PC-3 (cell line): ENCODE measurements at regions not wholly inside any gene's neighbourhood (a gene's known extent, or its start where the extent isn't known, plus 50 kb on each side); places are given as distances from the start of the nearest gene placed in this dataset.

Experiments used
- ATAC-seq: fragments of 200-7000 bp; cut with Tn5 transposase; 2 replicates; pipeline ENCODE4 v1.9.1; 2020; ENCODE audit warnings: mild to moderate bottlenecking, moderate library complexity
- BruUV-seq: library from RNA; stranded (reverse); fragments of 400-500 nt; replicated peaks from 2 replicates; lab custom pipeline; 2021; lab: Mats Ljungman, UMichigan
- CTCF ChIA-PET: fragments of 300-600 bp; sonication (Branson Sonifier 250); formaldehyde crosslinking; loops from one replicate; lab custom pipeline; 2022; ENCODE audit warnings: antibody characterized with exemption; lab: Charles Lee
- POLR2A ChIA-PET: fragments of 300-600 bp; sonication (Branson Sonifier 250); formaldehyde crosslinking; loops from one replicate; lab custom pipeline; 2022; ENCODE audit warnings: antibody characterized with exemption; ENCODE audit not compliant: unreplicated experiment; lab: Charles Lee
- DNase-seq: peaks from one replicate; pipeline ENCODE4 v3.0.0-alpha.2; 2015
- H2AFZ ChIP-seq: fragments of 300-600 bp; sonication (generic); 2 replicates; pipeline ENCODE4 v1.6.0; 2016; ENCODE audit warnings: antibody characterized with exemption, low read length
- H3F3A ChIP-seq: fragments of 300-600 bp; sonication (generic); one replicate; pipeline ENCODE4 v1.6.0; 2017; ENCODE audit warnings: antibody characterized with exemption, low read length, control low read depth, mild to moderate bottlenecking; ENCODE audit not compliant: unreplicated experiment
- H3K27ac ChIP-seq: fragments of 300-600 bp; sonication (generic); 2 replicates; pipeline ENCODE4 v1.5.1; 2016; ENCODE audit warnings: mild to moderate bottlenecking, low read length
- H3K27me3 ChIP-seq: fragments of 300-600 bp; sonication (generic); 2 replicates; pipeline ENCODE4 v1.6.1; 2016; ENCODE audit warnings: low read length, mixed read lengths
- H3K36me3 ChIP-seq: fragments of 300-600 bp; sonication (generic); 2 replicates; pipeline ENCODE4 v1.6.1; 2016; ENCODE audit warnings: low read depth, mixed run types, low read length, mixed read lengths
- H3K4me1 ChIP-seq: fragments of 300-600 bp; sonication (generic); 2 replicates; pipeline ENCODE4 v1.5.1; 2016; ENCODE audit warnings: low read length; ENCODE audit not compliant: insufficient read depth
- H3K4me2 ChIP-seq: fragments of 300-600 bp; sonication (generic); 2 replicates; pipeline ENCODE4 v1.6.0; 2016; ENCODE audit warnings: low read length
- H3K4me3 ChIP-seq: fragments of 300-600 bp; sonication (generic); 2 replicates; pipeline ENCODE4 v1.5.1; 2016; ENCODE audit warnings: mild to moderate bottlenecking, low read length, mixed read lengths
- H3K79me2 ChIP-seq: fragments of 300-600 bp; sonication (generic); 2 replicates; pipeline ENCODE4 v1.6.1; 2017; ENCODE audit warnings: low read length, mixed read lengths
- H3K9ac ChIP-seq: fragments of 300-600 bp; sonication (generic); 2 replicates; pipeline ENCODE4 v1.6.0; 2016; ENCODE audit warnings: mild to moderate bottlenecking, low read length
- H3K9me2 ChIP-seq: fragments of 300-600 bp; sonication (generic); replicated peaks from 2 replicates; pipeline ENCODE4 v1.6.1; 2016; ENCODE audit warnings: mixed run types, low read length, mixed read lengths
- H3K9me3 ChIP-seq: fragments of 300-600 bp; sonication (generic); 2 replicates; pipeline ENCODE4 v1.6.1; 2016; ENCODE audit warnings: low read length, mixed read lengths
- H4K20me1 ChIP-seq: fragments of 300-600 bp; sonication (generic); 2 replicates; pipeline ENCODE4 v1.6.1; 2016; ENCODE audit warnings: low read length, mixed read lengths
- EZH2 ChIP-seq: fragments of 300-600 bp; sonication (generic); IDR thresholded peaks from one replicate; pipeline ENCODE4 v1.6.1; 2017; ENCODE audit warnings: antibody characterized with exemption, mild to moderate bottlenecking, low read length; ENCODE audit not compliant: unreplicated experiment
- EZH2phosphoT487 ChIP-seq: fragments of 300-600 bp; sonication (generic); IDR thresholded peaks from 2 replicates; pipeline ENCODE4 v1.6.1; 2018; ENCODE audit warnings: mild to moderate bottlenecking, antibody characterized with exemption, low read length, borderline replicate concordance
- intact Hi-C: fragments of 100-400 bp; cut with micrococcal nuclease; formaldehyde crosslinking; loops from 2 replicates; pipeline ENCODE4 v1.9.0; 2023
- TF ChIP-seq, protein P1 (sequence below): fragments of 300-600 bp; sonication (generic); conservative IDR thresholded peaks from 2 replicates; pipeline ENCODE4 v1.5.1; 2017; ENCODE audit warnings: antibody characterized with exemption, low read depth, mild to moderate bottlenecking, low read length

DNA sequence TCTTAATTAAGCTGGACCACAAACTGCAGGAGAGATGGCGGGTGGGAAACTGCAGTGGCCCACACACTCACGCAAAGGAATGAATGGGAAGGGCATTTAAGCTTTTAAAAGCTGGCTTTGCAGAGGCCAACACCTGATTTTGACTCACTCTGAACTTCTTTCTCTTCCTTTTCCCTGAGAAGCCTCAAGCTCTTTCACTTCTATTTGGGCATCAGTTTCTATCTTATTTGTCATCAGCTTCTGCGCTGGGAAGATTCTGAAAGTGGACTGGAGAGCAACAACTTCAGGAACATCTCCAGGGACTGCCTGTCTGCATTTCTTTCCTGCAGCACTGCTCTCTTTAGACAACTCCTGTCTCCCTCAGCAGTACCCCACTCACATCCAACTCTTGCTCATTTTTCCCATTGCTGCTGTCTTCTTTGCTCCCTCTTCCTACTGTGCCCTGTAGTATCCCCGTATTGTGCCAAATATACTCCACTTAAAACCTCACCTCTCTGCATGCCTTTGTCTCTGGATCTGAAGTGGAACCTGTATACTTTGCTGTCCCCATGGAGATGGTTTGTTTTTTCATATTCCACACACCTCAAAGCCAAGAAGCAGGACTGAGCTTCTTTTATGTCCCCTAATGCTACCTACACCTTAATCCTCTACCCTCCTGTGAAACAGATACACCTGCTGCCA, 143.3 kb upstream of the JUN start:
- ChIA-PET CTCF (no interaction called here), POLR2A (no interaction called here)
- no peak overlapping the region for H3K4me3 ChIP-seq
- H4K20me1 ChIP-seq = no peaks in the 10 kb centered on the region
- no peaks in the 10 kb centered on the region for H3K9me3 ChIP-seq
- no TSS peak for BruUV-seq
- H3K79me2 ChIP-seq = no peaks in the 10 kb centered on the region
- no peaks in the 10 kb centered on the region for H3F3A ChIP-seq
- no peak for TF ChIP-seq EZH2
- TF ChIP-seq, protein P1, sequence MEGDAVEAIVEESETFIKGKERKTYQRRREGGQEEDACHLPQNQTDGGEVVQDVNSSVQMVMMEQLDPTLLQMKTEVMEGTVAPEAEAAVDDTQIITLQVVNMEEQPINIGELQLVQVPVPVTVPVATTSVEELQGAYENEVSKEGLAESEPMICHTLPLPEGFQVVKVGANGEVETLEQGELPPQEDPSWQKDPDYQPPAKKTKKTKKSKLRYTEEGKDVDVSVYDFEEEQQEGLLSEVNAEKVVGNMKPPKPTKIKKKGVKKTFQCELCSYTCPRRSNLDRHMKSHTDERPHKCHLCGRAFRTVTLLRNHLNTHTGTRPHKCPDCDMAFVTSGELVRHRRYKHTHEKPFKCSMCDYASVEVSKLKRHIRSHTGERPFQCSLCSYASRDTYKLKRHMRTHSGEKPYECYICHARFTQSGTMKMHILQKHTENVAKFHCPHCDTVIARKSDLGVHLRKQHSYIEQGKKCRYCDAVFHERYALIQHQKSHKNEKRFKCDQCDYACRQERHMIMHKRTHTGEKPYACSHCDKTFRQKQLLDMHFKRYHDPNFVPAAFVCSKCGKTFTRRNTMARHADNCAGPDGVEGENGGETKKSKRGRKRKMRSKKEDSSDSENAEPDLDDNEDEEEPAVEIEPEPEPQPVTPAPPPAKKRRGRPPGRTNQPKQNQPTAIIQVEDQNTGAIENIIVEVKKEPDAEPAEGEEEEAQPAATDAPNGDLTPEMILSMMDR = no peak
- TF ChIP-seq EZH2phosphoT487 = no peak
- no peak overlapping the region for H3K4me2 ChIP-seq
- no peaks in the 10 kb centered on the region for H3K9me2 ChIP-seq
- no peak for ATAC-seq
- no peak overlapping the region for H3K9ac ChIP-seq
- H3K27ac ChIP-seq = no peak overlapping the region
- no peak overlapping the region for H2AFZ ChIP-seq
- no peaks in the 10 kb centered on the region for H3K27me3 ChIP-seq
- intact Hi-C loops = no loop called here
- peaks cover 33% of the 10 kb centered on the region for H3K4me1 ChIP-seq
- DNase-seq = no peak
- no peaks in the 10 kb centered on the region for H3K36me3 ChIP-seq

DNA sequence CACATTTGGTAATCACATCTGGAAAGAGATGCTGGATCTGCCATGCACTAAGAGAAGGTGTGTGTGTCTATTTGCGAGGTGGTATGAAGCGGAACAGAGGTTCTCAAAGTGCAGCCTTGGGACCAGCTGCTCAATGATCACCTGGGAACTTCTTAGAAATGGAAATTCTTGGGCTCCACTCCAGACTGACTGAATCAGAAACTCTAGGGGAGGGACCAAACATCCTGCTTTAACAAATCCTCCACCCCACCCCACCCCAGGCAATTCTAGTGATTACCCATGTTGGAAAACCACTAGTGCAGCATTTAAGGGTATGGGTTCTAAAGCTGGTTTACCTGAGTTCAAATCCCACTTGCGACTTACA, 143.9 kb upstream of the JUN start:
- H3K9me3 ChIP-seq = no peaks in the 10 kb centered on the region
- H3K36me3 ChIP-seq = no peaks in the 10 kb centered on the region

DNA sequence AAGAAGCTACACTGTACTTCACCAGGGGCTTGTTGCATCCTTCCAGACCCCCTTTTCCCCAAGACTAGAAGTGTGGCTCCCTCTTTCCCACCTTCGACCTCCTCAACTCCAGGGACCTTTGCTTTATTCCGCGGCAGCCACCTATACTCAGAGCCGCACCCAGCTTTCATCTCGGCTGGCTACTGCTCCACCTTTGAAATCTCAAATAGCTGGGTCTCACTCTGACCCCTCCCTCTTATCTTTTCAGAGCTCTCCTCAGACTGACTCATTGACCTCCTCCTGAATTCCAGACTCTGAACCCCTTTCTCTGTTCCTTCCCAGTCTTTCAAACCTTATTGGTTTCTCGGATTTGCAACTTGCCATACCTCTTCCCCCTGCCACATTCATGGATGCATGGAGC, 144.7 kb upstream of the JUN start:
- H3K27me3 ChIP-seq = no peaks in the 10 kb centered on the region
- H3K36me3 ChIP-seq = no peaks in the 10 kb centered on the region
- no peaks in the 10 kb centered on the region for H3K79me2 ChIP-seq
- no peak overlapping the region for H3K4me2 ChIP-seq
- TF ChIP-seq, protein P1 = no peak
- TF ChIP-seq EZH2phosphoT487 = no peak
- TF ChIP-seq EZH2 = no peak
- POLR2A ChIA-PET = no interaction called here
- BruUV-seq = no TSS peak
- CTCF ChIA-PET = no interaction called here
- peaks cover 46% of the 10 kb centered on the region for H3K4me1 ChIP-seq
- intact Hi-C loops = no loop called here
- H2AFZ ChIP-seq = no peak overlapping the region
- no peak overlapping the region for H3K27ac ChIP-seq
- H3K9me3 ChIP-seq = no peaks in the 10 kb centered on the region
- H3F3A ChIP-seq = peaks cover 6% of the 10 kb centered on the region
- no peaks in the 10 kb centered on the region for H3K9me2 ChIP-seq
- no peak for ATAC-seq
- no peak overlapping the region for H3K9ac ChIP-seq
- no peak for DNase-seq
- H3K4me3 ChIP-seq = no peak overlapping the region
- no peaks in the 10 kb centered on the region for H4K20me1 ChIP-seq

More for the DNA sequence above, 143.9 kb upstream of the JUN start:
- Histone ChIP-seq H3F3A (no peaks in the 10 kb centered on the region), H2AFZ (no peak overlapping the region), H3K4me2 (no peak overlapping the region), H3K9ac (no peak overlapping the region), H3K9me2 (no peaks in the 10 kb centered on the region), H4K20me1 (no peaks in the 10 kb centered on the region), H3K4me3 (no peak overlapping the region), H3K79me2 (no peaks in the 10 kb centered on the region), H3K27ac (no peak overlapping the region), H3K4me1 (peaks cover 38% of the 10 kb centered on the region), H3K27me3 (no peaks in the 10 kb centered on the region)
- intact Hi-C loops = no loop called here
- CTCF ChIA-PET = no interaction called here
- DNase-seq (peak; percentile 37), ATAC-seq (no peak)
- BruUV-seq = no TSS peak
- TF ChIP-seq EZH2 (no peak), EZH2phosphoT487 (no peak)
- TF ChIP-seq, protein P1 = no peak
- POLR2A ChIA-PET = no interaction called here
